ENCODE measurements at regions not wholly inside any gene's neighbourhood (a gene's known extent, or its start where the extent isn't known, plus 50 kb on each side); places are given as distances from the start of the nearest gene placed in this dataset.

DNA sequence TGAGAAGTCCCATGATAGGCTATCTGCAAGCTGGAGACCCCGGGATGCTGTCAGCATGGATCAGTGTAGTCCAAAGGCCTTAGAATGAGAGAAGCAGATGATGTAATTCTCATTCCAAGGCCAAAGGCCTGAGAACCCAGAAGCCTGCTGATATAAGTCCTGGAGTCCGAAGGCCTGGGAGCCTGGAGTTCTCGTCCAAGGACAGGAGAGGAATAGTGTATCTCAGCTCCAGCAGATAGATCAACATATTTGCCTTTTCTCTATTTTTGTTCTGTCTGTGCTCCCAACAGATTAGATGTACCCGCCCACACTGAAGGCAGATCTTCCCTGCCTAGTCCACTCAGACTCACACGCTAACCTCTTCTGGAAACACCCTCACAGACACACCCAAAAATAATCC is 454.9 kb upstream of the CHAC2 start:
- Histone ChIP-seq H3K4me3 (no peak overlapping the region), H3K27ac (no peak overlapping the region), H3K27me3 (no peaks in the 10 kb centered on the region), H3K9me3 (no peaks in the 10 kb centered on the region), H3K36me3 (no peaks in the 10 kb centered on the region), H3K4me1 (no peaks in the 10 kb centered on the region)
- intact Hi-C loops (cut with DNase I; ENCODE audit: low total_unique reads), result no loop called here
- in situ Hi-C loops (cut with MboI; ENCODE audit: low sequenced_read_pairs in 4 of 4), result no loop called here
- DNase-seq (no peak), ATAC-seq (no peak)
- TF ChIP-seq, protein P1, sequence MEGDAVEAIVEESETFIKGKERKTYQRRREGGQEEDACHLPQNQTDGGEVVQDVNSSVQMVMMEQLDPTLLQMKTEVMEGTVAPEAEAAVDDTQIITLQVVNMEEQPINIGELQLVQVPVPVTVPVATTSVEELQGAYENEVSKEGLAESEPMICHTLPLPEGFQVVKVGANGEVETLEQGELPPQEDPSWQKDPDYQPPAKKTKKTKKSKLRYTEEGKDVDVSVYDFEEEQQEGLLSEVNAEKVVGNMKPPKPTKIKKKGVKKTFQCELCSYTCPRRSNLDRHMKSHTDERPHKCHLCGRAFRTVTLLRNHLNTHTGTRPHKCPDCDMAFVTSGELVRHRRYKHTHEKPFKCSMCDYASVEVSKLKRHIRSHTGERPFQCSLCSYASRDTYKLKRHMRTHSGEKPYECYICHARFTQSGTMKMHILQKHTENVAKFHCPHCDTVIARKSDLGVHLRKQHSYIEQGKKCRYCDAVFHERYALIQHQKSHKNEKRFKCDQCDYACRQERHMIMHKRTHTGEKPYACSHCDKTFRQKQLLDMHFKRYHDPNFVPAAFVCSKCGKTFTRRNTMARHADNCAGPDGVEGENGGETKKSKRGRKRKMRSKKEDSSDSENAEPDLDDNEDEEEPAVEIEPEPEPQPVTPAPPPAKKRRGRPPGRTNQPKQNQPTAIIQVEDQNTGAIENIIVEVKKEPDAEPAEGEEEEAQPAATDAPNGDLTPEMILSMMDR (IDR thresholded peaks at IDR 0.05 in 4 of 5, conservative IDR thresholded peaks at IDR 0.05 in 1 of 5), result no peak
- no peak for TF ChIP-seq POLR2A (IDR thresholded peaks at IDR 0.05)

- DNase-seq, result no peak
- no peaks in the 10 kb centered on the region for H3K36me3 ChIP-seq
- no peak overlapping the region for H3K27ac ChIP-seq
- H3K9me3 ChIP-seq, result no peaks in the 10 kb centered on the region
- H3K27me3 ChIP-seq, result no peaks in the 10 kb centered on the region
- ATAC-seq, result no peak
- intact Hi-C loops (cut with DNase I; ENCODE audit: low total_unique reads) (no loop called here), in situ Hi-C loops (cut with MboI; ENCODE audit: low sequenced_read_pairs in 4 of 4) (no loop called here)
- no peak overlapping the region for H3K4me3 ChIP-seq
- no peak for TF ChIP-seq POLR2A (IDR thresholded peaks at IDR 0.05)
- no peaks in the 10 kb centered on the region for H3K4me1 ChIP-seq
These were observed 455.4 kb upstream of the CHAC2 start for GRCh38 chr2:53312181-53312580.

DNA sequence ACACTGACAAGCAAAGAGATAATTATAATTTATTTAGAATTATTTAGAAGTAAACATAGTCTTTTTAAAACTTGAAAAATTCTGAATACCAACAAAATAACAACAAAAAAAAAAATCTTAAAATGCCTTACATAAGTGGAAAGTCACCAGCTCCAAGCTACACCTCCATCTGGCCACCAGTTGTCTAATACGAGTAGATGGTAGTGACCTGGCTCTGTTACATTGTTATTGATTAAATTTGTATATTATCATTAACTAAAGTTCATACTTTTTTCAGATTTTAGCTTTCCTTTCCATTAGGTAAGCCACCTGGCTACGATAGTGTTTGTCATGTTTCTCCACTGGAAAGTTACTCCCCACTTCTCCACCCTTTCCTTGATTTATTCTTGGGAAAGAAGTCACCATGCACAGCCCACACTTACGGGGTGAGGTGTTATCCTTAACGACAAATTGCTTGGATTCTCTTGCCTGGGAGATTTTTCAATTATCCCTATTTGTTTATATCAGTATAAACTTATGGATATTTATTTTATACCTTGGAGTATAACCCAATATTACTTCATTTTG is 464.5 kb upstream of the CHAC2 start:
- Histone ChIP-seq H3K36me3 (no peaks in the 10 kb centered on the region), H3K9me3 (no peaks in the 10 kb centered on the region), H3K27me3 (no peaks in the 10 kb centered on the region), H3K4me1 (no peaks in the 10 kb centered on the region), H3K4me3 (no peak overlapping the region), H3K27ac (no peak overlapping the region)
- in situ Hi-C loops (cut with MboI; ENCODE audit: low sequenced_read_pairs in 4 of 4), result no loop called here
- intact Hi-C loops (cut with DNase I; ENCODE audit: low total_unique reads), result no loop called here
- ATAC-seq, result no peak
- no peak for TF ChIP-seq POLR2A (IDR thresholded peaks at IDR 0.05)
- TF ChIP-seq, protein P1 (IDR thresholded peaks at IDR 0.05 in 4 of 5, conservative IDR thresholded peaks at IDR 0.05 in 1 of 5), result no peak
- no peak for DNase-seq

- H3K9me3 ChIP-seq, result no peaks in the 10 kb centered on the region
- H3K27me3 ChIP-seq, result no peaks in the 10 kb centered on the region
- intact Hi-C loops (cut with DNase I; ENCODE audit: low total_unique reads) (no loop called here), in situ Hi-C loops (cut with MboI; ENCODE audit: low sequenced_read_pairs in 4 of 4) (no loop called here)
- no peak overlapping the region for H3K4me3 ChIP-seq
- ATAC-seq (no peak), DNase-seq (no peak)
- TF ChIP-seq POLR2A (IDR thresholded peaks at IDR 0.05), result no peak
- TF ChIP-seq, protein P1 (IDR thresholded peaks at IDR 0.05 in 4 of 5, conservative IDR thresholded peaks at IDR 0.05 in 1 of 5), result no peak
- H3K4me1 ChIP-seq, result no peaks in the 10 kb centered on the region
- no peak overlapping the region for H3K27ac ChIP-seq
- H3K36me3 ChIP-seq, result no peaks in the 10 kb centered on the region
These were observed 465.1 kb upstream of the CHAC2 start for GRCh38 chr2:53302455-53302854.

DNA sequence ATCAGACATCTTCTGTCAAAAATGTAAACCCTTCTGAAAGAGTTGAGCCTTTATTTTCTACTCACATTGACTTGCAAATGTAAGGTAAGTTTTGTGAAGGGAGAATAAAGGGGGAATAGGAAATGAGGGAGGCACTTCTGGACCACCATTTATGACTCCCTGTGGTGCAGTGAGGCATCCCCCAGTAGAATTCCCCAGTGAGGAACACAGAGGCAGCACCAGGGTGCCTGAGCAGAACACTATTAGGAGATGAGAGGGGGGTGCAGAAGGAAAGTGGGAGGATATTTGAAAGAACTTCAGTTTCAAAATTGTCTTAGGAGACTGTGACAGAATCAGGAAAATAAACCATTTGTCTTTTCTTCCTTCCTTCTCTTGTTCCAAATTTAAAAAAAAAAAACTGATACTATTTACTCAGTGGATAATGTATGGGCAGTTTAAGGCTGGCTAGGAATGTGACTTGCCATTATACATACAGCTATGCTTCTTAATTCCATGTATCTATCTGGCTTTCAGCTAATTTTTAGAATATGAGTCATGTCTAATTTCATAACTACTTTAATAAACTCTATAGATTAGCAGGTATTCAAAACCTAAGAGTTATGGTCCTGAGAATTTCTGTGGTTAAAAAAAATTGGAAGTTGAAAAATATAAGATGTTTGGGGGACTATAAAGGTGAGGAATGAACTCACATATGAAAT is 478.1 kb upstream of the CHAC2 start:
- no peaks in the 10 kb centered on the region for H3K27me3 ChIP-seq
- H3K36me3 ChIP-seq, result no peaks in the 10 kb centered on the region
- H3K4me3 ChIP-seq, result no peak overlapping the region
- no peak overlapping the region for H3K27ac ChIP-seq
- in situ Hi-C loops (cut with MboI; ENCODE audit: low sequenced_read_pairs in 4 of 4) (no loop called here), intact Hi-C loops (cut with DNase I; ENCODE audit: low total_unique reads) (no loop called here)
- H3K4me1 ChIP-seq, result no peaks in the 10 kb centered on the region
- no peak for TF ChIP-seq POLR2A (IDR thresholded peaks at IDR 0.05)
- TF ChIP-seq, protein P1 (IDR thresholded peaks at IDR 0.05 in 4 of 5, conservative IDR thresholded peaks at IDR 0.05 in 1 of 5), result no peak
- ATAC-seq, result no peak
- H3K9me3 ChIP-seq, result no peaks in the 10 kb centered on the region
- no peak for DNase-seq

Data from gastrocnemius medialis (tissue), 4 donors.